HS-5 (cell line): ENCODE measurements at regions not wholly inside any gene's neighbourhood (a gene's known extent, or its start where the extent isn't known, plus 50 kb on each side); places are given as distances from the start of the nearest gene placed in this dataset.
"Not testable (repeated sequence)": the region's sequence is repeated elsewhere in the genome, so short reads cannot be mapped to it uniquely, and the experiment has no call there.

Source experiments
- DNase-seq: peaks from one replicate; pipeline ENCODE4 v3.0.0-alpha.2; 2012; ENCODE audit warnings: low read depth

GRCh38 chr2:167353605-167354280 is 465.5 kb downstream of the XIRP2 start:
- DNase-seq, result no peak

DNA sequence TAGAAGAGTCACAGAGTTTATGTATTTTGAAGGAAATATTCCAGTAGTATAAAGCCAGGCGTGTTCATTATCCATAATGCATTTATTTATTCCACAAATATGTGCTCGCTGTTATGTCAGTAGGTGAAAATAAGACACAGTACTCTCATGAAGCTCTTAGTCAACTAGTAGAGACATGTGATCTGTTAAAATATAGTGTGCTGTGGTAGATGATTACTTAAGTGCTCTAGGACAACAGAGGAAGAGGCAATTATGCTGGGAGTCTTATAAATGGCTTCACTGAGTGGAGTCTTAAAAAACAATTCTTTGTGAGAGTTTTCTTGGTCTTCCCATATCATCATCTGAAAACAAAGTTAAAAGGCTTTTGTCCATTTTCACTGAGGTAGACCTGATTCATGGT is 457.3 kb downstream of the XIRP2 start:
- DNase-seq, result no peak

GRCh38 chr2:167342769-167343168 is 454.5 kb downstream of the XIRP2 start:
- no peak for DNase-seq

DNA sequence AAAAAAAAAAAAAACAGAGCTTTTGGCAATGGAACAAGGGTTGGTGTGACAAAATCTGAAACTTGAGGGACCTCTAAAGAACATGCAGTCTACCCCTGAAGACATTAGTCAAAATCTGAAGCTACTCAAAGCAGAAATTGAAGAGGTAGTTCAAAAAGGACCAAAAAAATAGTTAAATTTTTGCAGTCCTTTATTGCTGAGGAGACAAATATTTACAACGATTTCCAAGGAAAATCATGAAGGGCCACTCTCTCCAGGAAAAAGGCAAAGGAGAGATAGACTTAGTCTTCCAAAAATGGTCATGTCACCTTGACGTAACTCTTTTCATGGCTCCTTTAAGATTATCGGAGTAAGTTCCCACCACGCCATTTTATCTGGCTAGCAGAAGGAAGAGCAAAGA is 452.0 kb downstream of the XIRP2 start:
- DNase-seq, result no peak

GRCh38 chr2:167336213-167336612 is 447.9 kb downstream of the XIRP2 start:
- DNase-seq, result no peak

GRCh38 chr2:167335541-167335992 is 447.3 kb downstream of the XIRP2 start:
- DNase-seq, result peak; percentile 48

GRCh38 chr2:167334146-167334742 is 446.0 kb downstream of the XIRP2 start:
- DNase-seq, result no peak

GRCh38 chr2:167333245-167333644 is 445.0 kb downstream of the XIRP2 start:
- no peak for DNase-seq

DNA sequence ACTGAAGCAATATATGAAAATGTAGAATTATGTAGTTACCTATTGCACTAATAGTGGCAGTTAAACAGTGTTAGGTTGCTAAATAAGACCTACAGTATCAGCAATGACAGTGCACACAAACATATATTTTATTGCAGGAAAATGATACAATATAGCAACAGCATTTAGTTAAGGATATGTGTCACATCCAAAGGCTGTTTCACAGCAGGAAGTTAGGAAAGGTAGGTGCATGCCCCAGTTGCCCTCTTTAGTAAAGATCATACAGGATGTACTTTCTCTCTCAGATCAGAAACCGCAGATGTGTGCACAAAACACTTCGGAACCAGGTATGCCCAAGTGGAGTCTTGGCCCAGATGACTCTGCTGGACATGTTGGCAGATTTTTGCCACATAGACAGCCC is 444.1 kb downstream of the XIRP2 start:
- DNase-seq, result no peak

- no peak for DNase-seq
Measured at GRCh38 chr2:167331636-167332232, 443.5 kb downstream of the XIRP2 start.

- not testable (repeated sequence) for DNase-seq
Measured at GRCh38 chr2:167328808-167329207, 440.5 kb downstream of the XIRP2 start.

DNA sequence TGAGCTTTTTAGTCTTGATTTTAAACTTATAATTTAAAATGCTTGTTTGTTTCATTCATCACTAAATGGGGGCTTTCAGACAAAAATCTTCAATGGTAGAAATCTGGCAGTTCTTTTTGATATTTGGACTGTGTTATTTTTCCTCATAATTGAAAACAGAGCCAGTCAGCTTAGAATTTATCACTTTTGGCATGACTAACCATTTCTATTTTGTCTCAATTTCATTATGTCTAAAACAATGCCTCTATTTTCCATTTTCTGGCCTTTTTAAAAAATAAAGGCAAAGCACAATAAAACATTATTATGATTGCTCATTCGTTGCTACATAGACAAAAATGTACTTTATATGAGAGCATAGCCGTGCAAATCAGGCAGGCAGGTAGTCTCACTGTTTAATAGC is 434.5 kb downstream of the XIRP2 start:
- DNase-seq, result no peak

- no peak for DNase-seq
Measured at GRCh38 chr2:167318581-167318980, 430.3 kb downstream of the XIRP2 start.

- DNase-seq, result no peak
Measured at GRCh38 chr2:167310442-167310841, 422.2 kb downstream of the XIRP2 start.
